Activated CD8-positive, alpha-beta T cell treated with anti-CD3 and anti-CD28 coated beads, Interleukin-2, amount 10 ng/mL, durations not matched to agents 7 days and 5 days (primary cell): ENCODE measurements at regions not wholly inside any gene's neighbourhood (a gene's known extent, or its start where the extent isn't known, plus 50 kb on each side); places are given as distances from the start of the nearest gene placed in this dataset.

ENCODE experiments used
- ATAC-seq: fragments of 150-1000 bp; cut with Tn5 transposase; one replicate; pipeline ENCODE4 v1.10.0; 2021; ENCODE audit warnings: moderate library complexity
- CTCF ChIA-PET: fragments of 350-600 bp; sonication (Branson Sonifier 250); formaldehyde crosslinking; loops from one replicate; lab custom pipeline; 2021; ENCODE audit warnings: antibody characterized with exemption; lab: Charles Lee
- POLR2A ChIA-PET: fragments of 350-600 bp; sonication (Branson Sonifier 250); formaldehyde crosslinking; loops from one replicate; lab custom pipeline; 2021; ENCODE audit warnings: antibody characterized with exemption; lab: Charles Lee
- DNase-seq: peaks from one replicate; pipeline ENCODE4 v3.0.0-alpha.2; 2020
- H3K27ac Mint-ChIP-seq: one replicate; pipeline ENCODE4 v1.8.0; 2021; ENCODE audit warnings: mild to moderate bottlenecking, mixed read lengths
- H3K27me3 Mint-ChIP-seq: one replicate; pipeline ENCODE4 v1.8.0; 2021; ENCODE audit warnings: low read depth, mixed read lengths
- H3K36me3 Mint-ChIP-seq: one replicate; pipeline ENCODE4 v1.8.0; 2021; ENCODE audit warnings: low read depth, mixed read lengths
- H3K4me1 Mint-ChIP-seq: one replicate; pipeline ENCODE4 v1.8.0; 2021; ENCODE audit warnings: low read depth, mixed read lengths
- H3K4me3 Mint-ChIP-seq: one replicate; pipeline ENCODE4 v1.8.0; 2021; ENCODE audit warnings: mild to moderate bottlenecking, mixed read lengths
- H3K9me3 Mint-ChIP-seq: one replicate; pipeline ENCODE4 v1.8.0; 2022; ENCODE audit warnings: mixed read lengths; ENCODE audit not compliant: insufficient read depth

DNA sequence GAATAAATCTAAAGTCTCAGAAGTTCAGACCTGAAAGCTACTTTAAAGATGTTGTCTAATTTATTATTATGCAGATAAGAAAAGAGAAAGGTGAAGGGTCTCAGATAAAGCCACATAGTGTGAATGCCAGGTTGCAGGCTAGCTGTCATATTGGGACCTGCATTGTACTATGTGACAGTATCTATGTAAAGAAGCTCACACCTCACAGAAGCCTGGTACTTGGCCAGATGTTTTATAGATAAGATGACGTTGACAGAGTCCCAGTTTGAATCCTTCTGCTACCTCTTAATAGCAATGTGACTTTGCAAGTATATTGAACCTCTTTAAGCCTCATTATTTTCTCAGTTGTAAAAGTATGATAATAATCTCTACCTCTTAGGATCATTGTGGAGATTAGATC, 227.0 kb downstream of the SPRY1 start:
- CTCF ChIA-PET: interaction anchor here (0.9 kb wide), 1 partner anchor 59 kb away, joined by 3 read pairs; no protein-coding TSS in a partner anchor
- H3K36me3 Mint-ChIP-seq: peaks cover 15% of the 10 kb centered on the region
- POLR2A ChIA-PET: no interaction called here
- peaks cover 35% of the 10 kb centered on the region for H3K4me1 Mint-ChIP-seq
- no peak for ATAC-seq
- no peak overlapping the region for H3K4me3 Mint-ChIP-seq
- H3K9me3 Mint-ChIP-seq: peaks cover 8% of the 10 kb centered on the region
- H3K27me3 Mint-ChIP-seq: no peaks in the 10 kb centered on the region
- H3K27ac Mint-ChIP-seq: no peak overlapping the region
- no peak for DNase-seq

GRCh38 chr4:123624959-123625358, 228.4 kb downstream of the SPRY1 start:
- ChIA-PET CTCF (no interaction called here), POLR2A (no interaction called here)
- Mint-ChIP-seq H3K4me3 (no peak overlapping the region), H3K27ac (peak overlapping the region; percentile 35), H3K36me3 (peaks cover 15% of the 10 kb centered on the region), H3K27me3 (no peaks in the 10 kb centered on the region), H3K9me3 (peaks cover 8% of the 10 kb centered on the region), H3K4me1 (peaks cover 35% of the 10 kb centered on the region)
- DNase-seq (no peak), ATAC-seq (peak; percentile 71)

DNA sequence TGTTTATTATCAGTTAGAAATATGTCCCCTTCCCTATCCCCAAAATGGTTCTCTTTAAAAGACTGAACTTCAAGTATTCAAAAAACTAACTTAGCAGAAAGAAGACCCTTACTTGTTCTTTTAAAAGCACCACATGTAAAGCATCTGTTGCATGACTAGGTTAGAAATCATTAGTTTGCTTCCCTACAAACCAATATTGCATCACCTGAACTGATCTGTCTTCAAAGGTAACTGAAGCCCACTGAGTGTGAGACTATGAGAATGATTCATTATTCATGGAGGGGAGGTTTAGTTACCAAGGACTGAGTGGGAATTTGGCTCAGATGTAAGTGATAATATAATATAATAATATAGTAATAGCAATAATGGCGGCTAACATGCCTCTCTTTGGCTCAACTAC, 231.7 kb downstream of the SPRY1 start:
- POLR2A ChIA-PET: no interaction called here
- no peak for DNase-seq
- H3K4me1 Mint-ChIP-seq: peaks cover 21% of the 10 kb centered on the region
- H3K4me3 Mint-ChIP-seq: no peak overlapping the region
- peaks cover 8% of the 10 kb centered on the region for H3K9me3 Mint-ChIP-seq
- no peak for ATAC-seq
- H3K36me3 Mint-ChIP-seq: peaks cover 15% of the 10 kb centered on the region
- no peaks in the 10 kb centered on the region for H3K27me3 Mint-ChIP-seq
- H3K27ac Mint-ChIP-seq: no peak overlapping the region
- CTCF ChIA-PET: interaction anchor here (1.0 to 1.2 kb wide), 2 partner anchors 11 to 63 kb away, joined by 3 read pairs; no protein-coding TSS in a partner anchor

- Mint-ChIP-seq H3K27ac (no peak overlapping the region), H3K9me3 (peaks cover 11% of the 10 kb centered on the region), H3K36me3 (peaks cover 18% of the 10 kb centered on the region), H3K4me3 (no peak overlapping the region), H3K27me3 (no peaks in the 10 kb centered on the region), H3K4me1 (peaks cover 8% of the 10 kb centered on the region)
- ATAC-seq: no peak
- ChIA-PET POLR2A (interaction anchor here (0.7 kb wide), 1 partner anchor 637 kb away, joined by 3 read pairs; no protein-coding TSS in a partner anchor), CTCF (interaction anchor here (1.0 kb wide), 1 partner anchor 25 kb away, joined by 3 read pairs; no protein-coding TSS in a partner anchor)
- no peak for DNase-seq
Measured at GRCh38 chr4:123631786-123632692, 235.4 kb downstream of the SPRY1 start.

DNA sequence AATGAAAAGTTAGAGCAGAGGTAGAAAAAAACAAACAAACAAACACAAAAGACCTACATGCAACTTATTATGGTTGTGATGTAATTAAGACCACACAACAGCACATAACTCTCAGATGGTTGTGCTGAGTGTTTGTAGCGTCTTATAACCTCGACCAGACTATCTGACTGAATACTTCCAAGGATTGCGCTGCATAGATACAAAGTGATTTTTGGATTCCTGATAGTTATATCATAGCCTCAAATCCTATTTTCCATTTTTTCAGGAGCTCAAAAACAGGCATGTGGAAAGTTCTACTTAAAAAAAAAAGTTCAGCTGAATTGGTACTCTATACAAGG, 236.1 kb downstream of the SPRY1 start:
- DNase-seq: no peak
- ATAC-seq: no peak
- Mint-ChIP-seq H3K27me3 (no peaks in the 10 kb centered on the region), H3K36me3 (peaks cover 21% of the 10 kb centered on the region), H3K27ac (no peak overlapping the region), H3K9me3 (peaks cover 11% of the 10 kb centered on the region), H3K4me3 (no peak overlapping the region), H3K4me1 (peaks cover 8% of the 10 kb centered on the region)
- POLR2A ChIA-PET: no interaction called here
- CTCF ChIA-PET: interaction anchor here (1.0 kb wide), 1 partner anchor 25 kb away, joined by 3 read pairs; no protein-coding TSS in a partner anchor

GRCh38 chr4:123638834-123639233, 242.2 kb downstream of the SPRY1 start:
- H3K4me3 Mint-ChIP-seq: no peak overlapping the region
- peaks cover 11% of the 10 kb centered on the region for H3K9me3 Mint-ChIP-seq
- ChIA-PET CTCF (no interaction called here), POLR2A (no interaction called here)
- DNase-seq (no peak), ATAC-seq (no peak)
- peaks cover 14% of the 10 kb centered on the region for H3K4me1 Mint-ChIP-seq
- no peak overlapping the region for H3K27ac Mint-ChIP-seq
- H3K27me3 Mint-ChIP-seq: no peaks in the 10 kb centered on the region
- peaks cover 25% of the 10 kb centered on the region for H3K36me3 Mint-ChIP-seq

DNA sequence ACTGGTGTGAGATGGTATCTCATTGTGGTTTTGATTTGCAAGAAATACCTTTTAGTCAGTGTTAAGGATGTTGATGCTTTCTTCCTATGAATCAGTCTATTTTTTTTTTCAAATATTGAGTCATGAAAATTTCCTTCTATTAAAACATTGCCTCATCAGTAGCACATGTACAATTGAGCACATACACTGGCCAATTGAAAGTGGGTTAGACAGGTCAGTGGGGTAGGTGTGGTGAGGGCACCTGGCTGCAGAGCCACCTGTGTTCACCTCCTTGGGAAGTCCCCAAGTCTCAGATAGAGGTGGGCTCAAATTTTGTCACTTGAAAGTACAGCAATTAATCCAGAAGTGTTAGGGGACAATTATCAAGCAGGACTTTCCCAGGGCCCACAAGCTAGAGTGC, 243.7 kb downstream of the SPRY1 start:
- Mint-ChIP-seq H3K4me3 (no peak overlapping the region), H3K9me3 (peaks cover 7% of the 10 kb centered on the region), H3K4me1 (peaks cover 14% of the 10 kb centered on the region), H3K27ac (peak overlapping the region; percentile 43), H3K36me3 (peaks cover 15% of the 10 kb centered on the region), H3K27me3 (no peaks in the 10 kb centered on the region)
- no peak for DNase-seq
- no peak for ATAC-seq
- ChIA-PET CTCF (no interaction called here), POLR2A (no interaction called here)

DNA sequence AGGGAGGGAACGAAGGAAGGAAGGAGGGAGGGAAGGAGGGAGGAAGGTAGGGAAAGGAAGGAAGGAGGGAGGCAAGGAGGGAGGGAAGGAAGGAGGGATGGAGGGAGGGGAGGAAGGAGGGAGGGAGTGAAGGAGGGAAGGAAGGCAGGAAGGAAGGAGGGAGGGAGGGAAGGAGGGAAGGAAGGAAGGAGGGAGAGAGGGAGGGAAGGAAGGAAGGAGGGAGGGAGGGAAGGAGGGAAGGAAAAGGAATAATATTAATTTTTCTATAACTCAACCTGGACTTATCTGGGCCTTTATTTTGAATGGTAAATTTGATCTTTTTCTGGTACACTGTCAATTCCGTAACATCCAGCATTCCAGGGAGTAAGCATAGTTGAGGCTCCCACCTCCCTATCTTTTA, 244.2 kb downstream of the SPRY1 start:
- no peak for DNase-seq
- Mint-ChIP-seq H3K4me1 (peaks cover 14% of the 10 kb centered on the region), H3K9me3 (peaks cover 6% of the 10 kb centered on the region), H3K27me3 (no peaks in the 10 kb centered on the region), H3K4me3 (no peak overlapping the region), H3K36me3 (peaks cover 12% of the 10 kb centered on the region), H3K27ac (no peak overlapping the region)
- no peak for ATAC-seq
- ChIA-PET POLR2A (no interaction called here), CTCF (no interaction called here)

DNA sequence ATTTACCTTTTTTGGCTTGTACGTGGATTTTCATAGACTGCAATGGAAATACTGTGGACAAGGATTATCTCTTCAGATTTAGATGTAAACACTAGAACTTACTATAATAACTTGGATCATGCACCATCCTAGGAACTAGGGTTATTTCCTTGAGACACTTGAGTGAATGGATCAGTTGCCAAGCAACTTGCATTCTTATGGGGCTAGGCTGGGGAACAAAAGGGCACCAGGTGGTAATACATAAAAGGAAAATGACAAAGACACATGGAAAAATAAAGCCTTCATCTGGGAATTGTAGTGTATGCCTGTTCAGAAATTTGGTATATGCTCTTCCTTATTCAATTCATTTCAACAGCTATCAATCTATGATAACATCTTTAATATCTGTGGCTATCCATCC, 247.1 kb downstream of the SPRY1 start:
- H3K4me1 Mint-ChIP-seq: peaks cover 23% of the 10 kb centered on the region
- no peaks in the 10 kb centered on the region for H3K27me3 Mint-ChIP-seq
- ChIA-PET CTCF (no interaction called here), POLR2A (interaction anchor here (0.6 kb wide), 1 partner anchor 214 kb away, joined by 4 read pairs; no protein-coding TSS in a partner anchor)
- no peak for ATAC-seq
- no peaks in the 10 kb centered on the region for H3K9me3 Mint-ChIP-seq
- H3K4me3 Mint-ChIP-seq: no peak overlapping the region
- peaks cover 3% of the 10 kb centered on the region for H3K36me3 Mint-ChIP-seq
- no peak for DNase-seq
- H3K27ac Mint-ChIP-seq: no peak overlapping the region

GRCh38 chr4:123649250-123649644, 252.7 kb downstream of the SPRY1 start:
- H3K9me3 Mint-ChIP-seq: peaks cover under 1% of the 10 kb centered on the region
- H3K36me3 Mint-ChIP-seq: peaks cover 1% of the 10 kb centered on the region
- H3K27me3 Mint-ChIP-seq: no peaks in the 10 kb centered on the region
- DNase-seq (no peak), ATAC-seq (no peak)
- POLR2A ChIA-PET: no interaction called here
- no peak overlapping the region for H3K27ac Mint-ChIP-seq
- no peak overlapping the region for H3K4me3 Mint-ChIP-seq
- CTCF ChIA-PET: interaction anchor here (1.2 to 3.4 kb wide), 4 partner anchors 9 to 85 kb away, joined by 3 to 11 read pairs (median 6); no protein-coding TSS in a partner anchor
- peaks cover 14% of the 10 kb centered on the region for H3K4me1 Mint-ChIP-seq

- Mint-ChIP-seq H3K27me3 (no peaks in the 10 kb centered on the region), H3K4me3 (no peak overlapping the region), H3K4me1 (peaks cover 14% of the 10 kb centered on the region), H3K27ac (no peak overlapping the region), H3K9me3 (peaks cover 5% of the 10 kb centered on the region), H3K36me3 (peaks cover 6% of the 10 kb centered on the region)
- ChIA-PET CTCF (interaction anchor here (1.2 to 3.4 kb wide), 5 partner anchors 9 to 85 kb away, joined by 3 to 11 read pairs (median 4); no protein-coding TSS in a partner anchor), POLR2A (no interaction called here)
- DNase-seq (no peak), ATAC-seq (no peak)
Measured at GRCh38 chr4:123649645-123650391, 253.2 kb downstream of the SPRY1 start.
